SK-N-MC (cell line): ENCODE measurements at regions not wholly inside any gene's neighbourhood (a gene's known extent, or its start where the extent isn't known, plus 50 kb on each side); places are given as distances from the start of the nearest gene placed in this dataset.

Experiments
- EZH2 ChIP-seq: fragments of 200-600 bp; sonication (generic); IDR thresholded peaks from one replicate; pipeline ENCODE4 v1.6.1; 2017; ENCODE audit warnings: antibody characterized with exemption
- POLR2AphosphoS5 ChIP-seq: IDR thresholded peaks from 2 replicates; pipeline ENCODE4 v1.6.1; 2012; ENCODE audit warnings: mild to moderate bottlenecking, low read depth, low read length, borderline replicate concordance

DNA sequence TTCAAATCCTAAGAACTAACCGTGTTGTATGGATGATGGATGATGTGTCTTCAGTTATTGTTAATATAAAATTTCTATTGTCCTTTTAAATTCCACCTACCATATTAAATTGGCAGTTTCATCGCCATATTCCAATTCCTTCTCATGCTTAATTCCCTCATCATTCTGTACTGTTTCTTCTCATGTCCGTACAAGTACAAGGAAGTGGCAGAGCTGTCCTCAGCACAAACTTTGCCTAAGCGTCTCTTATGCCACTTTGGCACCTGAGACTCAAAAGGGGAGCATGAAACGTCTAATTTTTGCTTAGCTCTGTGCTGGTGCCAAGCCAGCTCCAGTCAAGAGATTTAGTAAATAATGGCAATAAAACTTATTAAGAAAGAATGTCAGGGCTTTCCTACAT is 158.2 kb upstream of the LAMA2 start:
- TF ChIP-seq EZH2 = no peak
- TF ChIP-seq POLR2AphosphoS5 = no peak
